CD14-positive monocyte (primary cell): ENCODE measurements at regions not wholly inside any gene's neighbourhood (a gene's known extent, or its start where the extent isn't known, plus 50 kb on each side); places are given as distances from the start of the nearest gene placed in this dataset.

ENCODE experiments used
- DNase-seq, 3 donors: peaks; one replicate each; pipeline ENCODE4 v3.0.0-alpha.2; 2011 to 2022
- H2AFZ ChIP-seq: 2 replicates; pipeline ENCODE4 v1.6.0; 2012; ENCODE audit warnings: mild to moderate bottlenecking, low read depth, low read length, inconsistent platforms; ENCODE audit not compliant: insufficient read depth, poor library complexity, severe bottlenecking
- H3K27ac ChIP-seq, 2 donors: 1 replicate in 1 of 2; 2 replicates in 1 of 2; pipeline ENCODE4 v1.5.1; 2012 to 2013; ENCODE audit warnings: low read length in 2 of 2, control low read depth in 1 of 2, inconsistent platforms in 1 of 2, low read depth in 1 of 2, mild to moderate bottlenecking in 1 of 2
- H3K27me3 ChIP-seq, 2 donors: one replicate each; pipeline versions ENCODE4 v1.6.0 to v1.6.1; 2011 to 2013; ENCODE audit warnings: low read length in 2 of 2; ENCODE audit not compliant: control insufficient read depth in 2 of 2, insufficient read depth in 2 of 2
- H3K36me3 ChIP-seq, 2 donors: replicated peaks in 1 of 2; 1 replicate in 1 of 2; 2 replicates in 1 of 2; pipeline versions ENCODE4 v1.5.1 to v1.6.1; 2012 to 2013; ENCODE audit warnings: low read length in 2 of 2, control low read depth in 1 of 2, inconsistent platforms in 1 of 2, mild to moderate bottlenecking in 1 of 2; ENCODE audit not compliant: insufficient read depth in 2 of 2, control insufficient read depth in 1 of 2
- H3K4me1 ChIP-seq, 2 donors: 1 replicate in 1 of 2; 2 replicates in 1 of 2; pipeline versions ENCODE4 v1.5.1 to v1.6.1; 2012 to 2013; ENCODE audit warnings: low read length in 2 of 2, control low read depth in 1 of 2, inconsistent platforms in 1 of 2, mild to moderate bottlenecking in 1 of 2, moderate library complexity in 1 of 2; ENCODE audit not compliant: insufficient read depth in 2 of 2, control insufficient read depth in 1 of 2
- H3K4me2 ChIP-seq: replicated peaks from 2 replicates; pipeline ENCODE3; 2012; ENCODE audit warnings: low read length, moderate library complexity, mild to moderate bottlenecking; ENCODE audit not compliant: poor library complexity, severe bottlenecking; ENCODE audit errors: extremely low read depth
- H3K4me3 ChIP-seq, 3 experiments: fragments of 200-600 bp in 1 of 3; sonication (generic) in 1 of 3; replicated peaks in 1 of 3; 1 replicate in 2 of 3; 2 replicates in 1 of 3; pipeline ENCODE4 v1.5.1; 2011 to 2013; ENCODE audit warnings: low read length in 3 of 3, mild to moderate bottlenecking in 3 of 3, control low read depth in 2 of 3, low read depth in 2 of 3, inconsistent platforms in 1 of 3, moderate library complexity in 1 of 3
- H3K79me2 ChIP-seq: 2 replicates; pipeline ENCODE4 v1.6.0; 2012; ENCODE audit warnings: mild to moderate bottlenecking, control low read depth, inconsistent platforms, low read length, moderate library complexity; ENCODE audit not compliant: insufficient read depth
- H3K9ac ChIP-seq: 2 replicates; pipeline ENCODE4 v1.6.0; 2017; ENCODE audit warnings: low read length, mild to moderate bottlenecking; ENCODE audit not compliant: insufficient read depth, poor library complexity, severe bottlenecking
- H3K9me3 ChIP-seq, 2 donors: replicated peaks in 1 of 2; 1 replicate in 1 of 2; 2 replicates in 1 of 2; pipeline versions ENCODE4 v1.5.1 to v1.6.1; 2012 to 2013; ENCODE audit warnings: low read length in 2 of 2, control low read depth in 1 of 2; ENCODE audit not compliant: control insufficient read depth in 1 of 2, insufficient read depth in 1 of 2
- H4K20me1 ChIP-seq: 2 replicates; pipeline ENCODE4 v1.6.0; 2012; ENCODE audit warnings: mild to moderate bottlenecking, low read length, control low read depth, moderate library complexity; ENCODE audit not compliant: insufficient read depth
- H3K27ac Mint-ChIP-seq, 7 donors: one replicate each; pipeline ENCODE4 v1.8.0; 2020; ENCODE audit warnings: mild to moderate bottlenecking in 7 of 7, mixed read lengths in 7 of 7, moderate library complexity in 6 of 7, inconsistent platforms in 2 of 7
- H3K27me3 Mint-ChIP-seq, 3 donors: one replicate each; pipeline ENCODE4 v1.8.0; 2021 to 2022; ENCODE audit warnings: low read depth in 3 of 3, mild to moderate bottlenecking in 3 of 3, mixed read lengths in 3 of 3, moderate library complexity in 3 of 3, inconsistent platforms in 1 of 3
- H3K36me3 Mint-ChIP-seq, 2 donors: one replicate each; pipeline ENCODE4 v1.8.0; 2020; ENCODE audit warnings: mixed read lengths in 2 of 2, inconsistent platforms in 1 of 2, mild to moderate bottlenecking in 1 of 2
- H3K4me1 Mint-ChIP-seq: one replicate; pipeline ENCODE4 v1.8.0; 2020; ENCODE audit warnings: mild to moderate bottlenecking, mixed read lengths
- H3K4me3 Mint-ChIP-seq, 2 donors: one replicate each; pipeline ENCODE4 v1.8.0; 2020; ENCODE audit warnings: mild to moderate bottlenecking in 2 of 2, mixed read lengths in 2 of 2, moderate library complexity in 1 of 2
- H3K9me3 Mint-ChIP-seq, 7 donors: one replicate each; pipeline ENCODE4 v1.8.0; 2020 to 2022; ENCODE audit warnings: mixed read lengths in 7 of 7, mild to moderate bottlenecking in 6 of 7, moderate library complexity in 6 of 7, inconsistent platforms in 2 of 7
- WGBS: methylation state at CpG from one replicate; pipeline ENCODE4 v1.1.5; 2013; ENCODE audit warnings: missing lambda C conversion rate; ENCODE audit not compliant: insufficient coverage; 5-methylcytosine and 5-hydroxymethylcytosine counted together
- intact Hi-C, 2 donors: fragments of 100-400 bp; cut with micrococcal nuclease; formaldehyde crosslinking; loops; one replicate each; pipeline versions ENCODE4 v1.15.0 to v1.15.1; 2023
- TF ChIP-seq, protein P1 (sequence below): fragments of 200-600 bp; IDR thresholded peaks from one replicate; pipeline ENCODE4 v1.8.0; 2022; ENCODE audit warnings: antibody characterized with exemption, mild to moderate bottlenecking

DNA sequence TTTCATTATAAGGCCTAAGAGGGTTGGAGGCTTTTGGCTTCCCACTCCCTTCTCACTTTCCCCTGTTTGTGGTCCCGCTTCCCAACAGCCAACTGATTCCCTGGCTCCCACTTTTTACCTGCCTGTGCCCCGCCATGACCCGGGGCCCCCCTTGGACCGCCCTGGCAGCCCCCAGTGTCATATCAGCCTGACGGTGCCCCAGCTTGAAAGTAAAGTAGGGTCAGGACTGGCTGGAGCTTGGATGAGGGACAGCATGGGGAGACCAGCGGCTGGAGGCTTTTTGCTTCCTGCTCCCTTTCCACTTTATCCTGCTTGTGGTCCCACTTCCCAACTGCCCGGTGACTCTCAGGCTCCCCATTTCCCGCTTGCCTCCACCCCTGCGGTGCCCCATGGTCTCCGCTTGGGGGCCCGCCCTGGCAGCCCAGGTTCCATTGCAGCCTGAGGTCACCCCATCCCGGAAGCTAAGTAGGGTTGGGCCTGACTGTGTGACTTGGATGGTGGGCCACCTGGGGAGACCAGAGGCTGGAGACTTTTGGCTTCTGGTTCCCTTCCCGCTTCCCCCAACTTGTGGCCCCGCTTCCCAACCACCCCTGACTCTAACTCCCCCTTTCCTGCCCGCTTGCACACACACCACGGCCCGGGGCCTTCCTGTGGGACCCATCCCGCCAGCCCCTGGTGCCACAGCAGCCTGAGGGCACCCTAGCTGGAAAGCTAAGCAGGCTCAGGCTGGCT, 2274.7 kb downstream of the TP53TG3F start:
- no peaks in the 10 kb centered on the region for H3K4me1 Mint-ChIP-seq
- H3K27ac Mint-ChIP-seq, result no peak overlapping the region
- intact Hi-C loops, result no loop called here
- H3K4me3 Mint-ChIP-seq, result no peak overlapping the region
- H4K20me1 ChIP-seq, result no peaks in the 10 kb centered on the region
- peaks cover 77 to 84% of the 10 kb centered on the region in 2 donors for H3K9me3 ChIP-seq
- TF ChIP-seq, protein P1, sequence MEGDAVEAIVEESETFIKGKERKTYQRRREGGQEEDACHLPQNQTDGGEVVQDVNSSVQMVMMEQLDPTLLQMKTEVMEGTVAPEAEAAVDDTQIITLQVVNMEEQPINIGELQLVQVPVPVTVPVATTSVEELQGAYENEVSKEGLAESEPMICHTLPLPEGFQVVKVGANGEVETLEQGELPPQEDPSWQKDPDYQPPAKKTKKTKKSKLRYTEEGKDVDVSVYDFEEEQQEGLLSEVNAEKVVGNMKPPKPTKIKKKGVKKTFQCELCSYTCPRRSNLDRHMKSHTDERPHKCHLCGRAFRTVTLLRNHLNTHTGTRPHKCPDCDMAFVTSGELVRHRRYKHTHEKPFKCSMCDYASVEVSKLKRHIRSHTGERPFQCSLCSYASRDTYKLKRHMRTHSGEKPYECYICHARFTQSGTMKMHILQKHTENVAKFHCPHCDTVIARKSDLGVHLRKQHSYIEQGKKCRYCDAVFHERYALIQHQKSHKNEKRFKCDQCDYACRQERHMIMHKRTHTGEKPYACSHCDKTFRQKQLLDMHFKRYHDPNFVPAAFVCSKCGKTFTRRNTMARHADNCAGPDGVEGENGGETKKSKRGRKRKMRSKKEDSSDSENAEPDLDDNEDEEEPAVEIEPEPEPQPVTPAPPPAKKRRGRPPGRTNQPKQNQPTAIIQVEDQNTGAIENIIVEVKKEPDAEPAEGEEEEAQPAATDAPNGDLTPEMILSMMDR, result no peak
- no peak overlapping the region for H3K4me3 ChIP-seq
- H3K27me3 Mint-ChIP-seq, result no peaks in the 10 kb centered on the region
- H3K27ac ChIP-seq, result no peak overlapping the region
- no peak overlapping the region for H3K9ac ChIP-seq
- H3K4me2 ChIP-seq, result no peak overlapping the region
- H3K36me3 Mint-ChIP-seq, result no peaks in the 10 kb centered on the region
- H2AFZ ChIP-seq, result no peak overlapping the region
- H3K27me3 ChIP-seq, result no peaks in the 10 kb centered on the region
- no peaks in the 10 kb centered on the region for H3K79me2 ChIP-seq
- H3K4me1 ChIP-seq, result no peaks in the 10 kb centered on the region
- no peak for DNase-seq
- H3K9me3 Mint-ChIP-seq, result peaks cover 30 to 66% (median 40%) of the 10 kb centered on the region in 7 donors
- H3K36me3 ChIP-seq, result no peaks in the 10 kb centered on the region
- WGBS, result 81% methylated on average over 5 of the region's 18 CpGs

DNA sequence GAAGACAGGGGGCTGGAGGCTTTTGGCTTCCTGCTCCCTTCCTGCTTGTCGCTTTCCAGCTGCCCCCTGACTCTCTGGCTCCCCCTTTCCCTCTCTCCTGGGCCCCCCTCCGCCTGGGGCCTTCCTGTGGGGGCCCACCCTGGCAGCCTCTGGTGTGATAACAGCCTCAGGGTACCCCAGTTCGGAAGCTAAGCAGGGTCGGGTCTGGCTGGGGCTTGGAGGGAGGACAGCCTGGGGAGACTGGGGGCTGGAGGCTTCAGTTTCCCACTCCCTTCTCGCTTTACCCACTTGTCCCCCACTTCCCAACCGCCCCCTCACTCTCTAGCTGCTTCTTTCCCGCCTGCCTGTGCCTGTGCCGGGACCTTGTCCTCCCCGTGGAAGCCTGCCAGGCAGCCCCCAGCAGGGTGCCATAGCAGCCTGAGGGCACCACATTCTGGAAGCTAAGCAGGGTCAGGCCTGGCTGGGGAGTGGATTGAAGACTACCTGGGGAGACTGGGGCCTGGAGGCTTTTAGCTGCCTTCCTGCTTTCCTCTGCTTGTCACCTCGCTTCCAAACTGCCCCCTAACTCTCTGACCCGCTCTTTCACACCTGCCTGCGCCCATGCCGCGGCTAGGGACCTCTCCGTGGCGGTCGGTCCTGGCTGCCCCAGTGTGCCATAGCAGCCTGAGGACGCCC, 2275.5 kb downstream of the TP53TG3F start:
- intact Hi-C loops, result no loop called here
- TF ChIP-seq, protein P1, result no peak
- no peak overlapping the region for H3K4me3 ChIP-seq
- no peaks in the 10 kb centered on the region for H3K27me3 ChIP-seq
- Mint-ChIP-seq H3K9me3 (peaks cover 25 to 67% (median 41%) of the 10 kb centered on the region in 7 donors), H3K4me3 (no peak overlapping the region), H3K36me3 (no peaks in the 10 kb centered on the region), H3K4me1 (no peaks in the 10 kb centered on the region), H3K27ac (no peak overlapping the region), H3K27me3 (peaks cover 0 to 1% (median 0%) of the 10 kb centered on the region in 3 donors)
- no peak overlapping the region for H3K27ac ChIP-seq
- peaks cover 70 to 77% of the 10 kb centered on the region in 2 donors for H3K9me3 ChIP-seq
- H3K4me1 ChIP-seq, result no peaks in the 10 kb centered on the region
- no peaks in the 10 kb centered on the region for H4K20me1 ChIP-seq
- H3K9ac ChIP-seq, result no peak overlapping the region
- H2AFZ ChIP-seq, result no peak overlapping the region
- H3K79me2 ChIP-seq, result no peaks in the 10 kb centered on the region
- 64% methylated on average over 8 of the region's 18 CpGs for WGBS
- no peak overlapping the region for H3K4me2 ChIP-seq
- H3K36me3 ChIP-seq, result no peaks in the 10 kb centered on the region
- no peak for DNase-seq
